ENCODE measurements at regions not wholly inside any gene's neighbourhood (a gene's known extent, or its start where the extent isn't known, plus 50 kb on each side); places are given as distances from the start of the nearest gene placed in this dataset.

- TF ChIP-seq, protein P1, sequence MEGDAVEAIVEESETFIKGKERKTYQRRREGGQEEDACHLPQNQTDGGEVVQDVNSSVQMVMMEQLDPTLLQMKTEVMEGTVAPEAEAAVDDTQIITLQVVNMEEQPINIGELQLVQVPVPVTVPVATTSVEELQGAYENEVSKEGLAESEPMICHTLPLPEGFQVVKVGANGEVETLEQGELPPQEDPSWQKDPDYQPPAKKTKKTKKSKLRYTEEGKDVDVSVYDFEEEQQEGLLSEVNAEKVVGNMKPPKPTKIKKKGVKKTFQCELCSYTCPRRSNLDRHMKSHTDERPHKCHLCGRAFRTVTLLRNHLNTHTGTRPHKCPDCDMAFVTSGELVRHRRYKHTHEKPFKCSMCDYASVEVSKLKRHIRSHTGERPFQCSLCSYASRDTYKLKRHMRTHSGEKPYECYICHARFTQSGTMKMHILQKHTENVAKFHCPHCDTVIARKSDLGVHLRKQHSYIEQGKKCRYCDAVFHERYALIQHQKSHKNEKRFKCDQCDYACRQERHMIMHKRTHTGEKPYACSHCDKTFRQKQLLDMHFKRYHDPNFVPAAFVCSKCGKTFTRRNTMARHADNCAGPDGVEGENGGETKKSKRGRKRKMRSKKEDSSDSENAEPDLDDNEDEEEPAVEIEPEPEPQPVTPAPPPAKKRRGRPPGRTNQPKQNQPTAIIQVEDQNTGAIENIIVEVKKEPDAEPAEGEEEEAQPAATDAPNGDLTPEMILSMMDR (IDR thresholded peaks at IDR 0.05; ENCODE audit: poor library complexity, severe bottlenecking): no peak
- TF ChIP-seq POLR2AphosphoS5 (IDR thresholded peaks at IDR 0.05): no peak
- TF ChIP-seq EZH2 (IDR thresholded peaks at IDR 0.05; ENCODE audit: borderline replicate concordance, insufficient read depth, low read length, poor library complexity, severe bottlenecking): no peak
- no peak for TF ChIP-seq TAF1 (IDR thresholded peaks at IDR 0.05; ENCODE audit: low read depth)
- no peak for TF ChIP-seq RAD21 (conservative IDR thresholded peaks at IDR 0.05)
- no peak for TF ChIP-seq SMC3 (conservative IDR thresholded peaks at IDR 0.05; ENCODE audit: poor library complexity)
- TF ChIP-seq EP300 (conservative IDR thresholded peaks at IDR 0.05; ENCODE audit: poor library complexity, severe bottlenecking): no peak
- no peak for TF ChIP-seq REST (IDR thresholded peaks at IDR 0.05; ENCODE audit: borderline replicate concordance)
- no peak for TF ChIP-seq MXI1 (conservative IDR thresholded peaks at IDR 0.05; ENCODE audit: poor library complexity, severe bottlenecking)
Measured at GRCh38 chr3:87161013-87161412, 66.1 kb upstream of the CHMP2B start.

All from neural cell (in vitro differentiated cells).